ENCODE measurements at regions not wholly inside any gene's neighbourhood (a gene's known extent, or its start where the extent isn't known, plus 50 kb on each side); places are given as distances from the start of the nearest gene placed in this dataset.

GRCh38 chr3:69671082-69671952, 67.9 kb upstream of the MITF start:
- H3K4me3 ChIP-seq (ENCODE audit: low read length in 2 of 2) = no peak overlapping the region
- H3K14ac ChIP-seq (ENCODE audit: low read length) = no peak overlapping the region
- no peaks in the 10 kb centered on the region for H3K79me1 ChIP-seq (ENCODE audit: low read depth, low read length)
- H4K8ac ChIP-seq (ENCODE audit: low read depth, low read length) = no peak overlapping the region
- no peak overlapping the region for H3K27ac ChIP-seq (replicated peaks; ENCODE audit: low read length)
- WGBS, 2 donors (ENCODE audit: extremely low coverage in 2 of 2, insufficient read length in 2 of 2, insufficient replicate concordance in 1 of 2) = no CpG with 5 or more reads among the region's 6 CpGs
- no peaks in the 10 kb centered on the region for H3K9me3 ChIP-seq (replicated peaks in 1 of 2; ENCODE audit: control insufficient read depth in 2 of 2, insufficient read depth in 1 of 2, low read depth in 1 of 2, low read length in 2 of 2)
- H3K4me1 ChIP-seq (ENCODE audit: control insufficient read depth in 2 of 2, insufficient read depth in 1 of 2, low read depth in 1 of 2, low read length in 2 of 2) = peaks cover 0 to 2% of the 10 kb centered on the region in 2 donors
- H3K23ac ChIP-seq (ENCODE audit: low read depth, low read length, poor library complexity) = no peak overlapping the region
- no peaks in the 10 kb centered on the region for H3K36me3 ChIP-seq (replicated peaks in 1 of 2; ENCODE audit: control insufficient read depth in 2 of 2, insufficient read depth in 2 of 2, low read length in 2 of 2)
- H4K91ac ChIP-seq (ENCODE audit: low read depth, low read length, poor library complexity) = peak overlapping the region; percentile 7
- no peak overlapping the region for H2BK15ac ChIP-seq (ENCODE audit: low read length)
- no peak overlapping the region for H3K18ac ChIP-seq (ENCODE audit: low read length)
- no peak overlapping the region for H3K9ac ChIP-seq (ENCODE audit: low read depth, low read length, poor library complexity)
- H2AFZ ChIP-seq (ENCODE audit: low read length) = no peak overlapping the region
- no peak overlapping the region for H3K4ac ChIP-seq (ENCODE audit: low read length)
- peak; percentile 50 for DNase-seq (ENCODE audit: low spot score)
- H3K4me2 ChIP-seq (ENCODE audit: insufficient read depth, low read length, poor library complexity, severe bottlenecking) = no peak overlapping the region
- no peaks in the 10 kb centered on the region for H3K27me3 ChIP-seq (ENCODE audit: control insufficient read depth in 3 of 3, insufficient read depth in 3 of 3, low read depth in 1 of 3, low read length in 3 of 3)
- no peak overlapping the region for H2BK5ac ChIP-seq (ENCODE audit: low read length)
- no peak overlapping the region for H2BK120ac ChIP-seq (ENCODE audit: low read depth, low read length)
- no peak overlapping the region for H2BK12ac ChIP-seq (ENCODE audit: low read length)
- H2AK5ac ChIP-seq (ENCODE audit: low read depth, low read length) = no peak overlapping the region

GRCh38 chr3:69669070-69669469, 70.2 kb upstream of the MITF start:
- Histone ChIP-seq H3K9me3 (replicated peaks in 1 of 2; ENCODE audit: control insufficient read depth in 2 of 2, insufficient read depth in 1 of 2, low read depth in 1 of 2, low read length in 2 of 2) (no peaks in the 10 kb centered on the region), H2BK12ac (ENCODE audit: low read length) (no peak overlapping the region), H2AK5ac (ENCODE audit: low read depth, low read length) (no peak overlapping the region), H3K36me3 (replicated peaks in 1 of 2; ENCODE audit: control insufficient read depth in 2 of 2, insufficient read depth in 2 of 2, low read length in 2 of 2) (no peaks in the 10 kb centered on the region), H2AFZ (ENCODE audit: low read length) (no peak overlapping the region), H3K4ac (ENCODE audit: low read length) (no peak overlapping the region), H3K4me3 (ENCODE audit: low read length in 2 of 2) (no peak overlapping the region), H3K27me3 (ENCODE audit: control insufficient read depth in 3 of 3, insufficient read depth in 3 of 3, low read depth in 1 of 3, low read length in 3 of 3) (no peaks in the 10 kb centered on the region), H2BK5ac (ENCODE audit: low read length) (no peak overlapping the region), H3K79me1 (ENCODE audit: low read depth, low read length) (no peaks in the 10 kb centered on the region), H3K9ac (ENCODE audit: low read depth, low read length, poor library complexity) (no peak overlapping the region), H3K23ac (ENCODE audit: low read depth, low read length, poor library complexity) (no peak overlapping the region), H3K18ac (ENCODE audit: low read length) (no peak overlapping the region), H3K4me1 (ENCODE audit: control insufficient read depth in 2 of 2, insufficient read depth in 1 of 2, low read depth in 1 of 2, low read length in 2 of 2) (no peaks in the 10 kb centered on the region), H3K14ac (ENCODE audit: low read length) (no peak overlapping the region), H2BK15ac (ENCODE audit: low read length) (no peak overlapping the region), H3K27ac (replicated peaks; ENCODE audit: low read length) (no peak overlapping the region), H2BK120ac (ENCODE audit: low read depth, low read length) (no peak overlapping the region), H4K91ac (ENCODE audit: low read depth, low read length, poor library complexity) (no peak overlapping the region), H3K4me2 (ENCODE audit: insufficient read depth, low read length, poor library complexity, severe bottlenecking) (no peak overlapping the region), H4K8ac (ENCODE audit: low read depth, low read length) (no peak overlapping the region)
- no peak for DNase-seq (ENCODE audit: low spot score)
- no CpG with 5 or more reads among the region's 3 CpGs for WGBS, 2 donors (ENCODE audit: extremely low coverage in 2 of 2, insufficient read length in 2 of 2, insufficient replicate concordance in 1 of 2)

GRCh38 chr3:69665026-69665737, 74.1 kb upstream of the MITF start:
- no peaks in the 10 kb centered on the region for H3K4me1 ChIP-seq (ENCODE audit: control insufficient read depth in 2 of 2, insufficient read depth in 1 of 2, low read depth in 1 of 2, low read length in 2 of 2)
- no peak overlapping the region for H3K23ac ChIP-seq (ENCODE audit: low read depth, low read length, poor library complexity)
- no CpG with 5 or more reads among the region's 4 CpGs for WGBS, 2 donors (ENCODE audit: extremely low coverage in 2 of 2, insufficient read length in 2 of 2, insufficient replicate concordance in 1 of 2)
- no peak overlapping the region for H4K8ac ChIP-seq (ENCODE audit: low read depth, low read length)
- H2BK5ac ChIP-seq (ENCODE audit: low read length) = no peak overlapping the region
- H3K27me3 ChIP-seq (ENCODE audit: control insufficient read depth in 3 of 3, insufficient read depth in 3 of 3, low read depth in 1 of 3, low read length in 3 of 3) = no peaks in the 10 kb centered on the region
- H3K4me3 ChIP-seq (ENCODE audit: low read length in 2 of 2) = no peak overlapping the region
- H3K18ac ChIP-seq (ENCODE audit: low read length) = no peak overlapping the region
- no peak for DNase-seq (ENCODE audit: low spot score)
- no peak overlapping the region for H3K14ac ChIP-seq (ENCODE audit: low read length)
- H2AK5ac ChIP-seq (ENCODE audit: low read depth, low read length) = no peak overlapping the region
- H2BK15ac ChIP-seq (ENCODE audit: low read length) = no peak overlapping the region
- no peak overlapping the region for H3K4ac ChIP-seq (ENCODE audit: low read length)
- H3K9ac ChIP-seq (ENCODE audit: low read depth, low read length, poor library complexity) = no peak overlapping the region
- no peaks in the 10 kb centered on the region for H3K9me3 ChIP-seq (replicated peaks in 1 of 2; ENCODE audit: control insufficient read depth in 2 of 2, insufficient read depth in 1 of 2, low read depth in 1 of 2, low read length in 2 of 2)
- no peaks in the 10 kb centered on the region for H3K79me1 ChIP-seq (ENCODE audit: low read depth, low read length)
- no peak overlapping the region for H3K4me2 ChIP-seq (ENCODE audit: insufficient read depth, low read length, poor library complexity, severe bottlenecking)
- no peak overlapping the region for H2AFZ ChIP-seq (ENCODE audit: low read length)
- no peak overlapping the region for H2BK120ac ChIP-seq (ENCODE audit: low read depth, low read length)
- no peak overlapping the region for H4K91ac ChIP-seq (ENCODE audit: low read depth, low read length, poor library complexity)
- no peaks in the 10 kb centered on the region for H3K36me3 ChIP-seq (replicated peaks in 1 of 2; ENCODE audit: control insufficient read depth in 2 of 2, insufficient read depth in 2 of 2, low read length in 2 of 2)
- H2BK12ac ChIP-seq (ENCODE audit: low read length) = no peak overlapping the region
- H3K27ac ChIP-seq (replicated peaks; ENCODE audit: low read length) = no peak overlapping the region

- H3K23ac ChIP-seq (ENCODE audit: low read depth, low read length, poor library complexity) = peak overlapping the region; percentile 21
- no CpG with 5 or more reads among the region's 36 CpGs for WGBS, 2 donors (ENCODE audit: extremely low coverage in 2 of 2, insufficient read length in 2 of 2, insufficient replicate concordance in 1 of 2)
Observed at GRCh38 chr3:69660631-69661030, 78.6 kb upstream of the MITF start.

More at GRCh38 chr3:69660631-69661030, 78.6 kb upstream of the MITF start:
- Histone ChIP-seq H3K36me3 (replicated peaks in 1 of 2; ENCODE audit: control insufficient read depth in 2 of 2, insufficient read depth in 2 of 2, low read length in 2 of 2) (no peaks in the 10 kb centered on the region), H3K4ac (ENCODE audit: low read length) (no peak overlapping the region), H4K8ac (ENCODE audit: low read depth, low read length) (no peak overlapping the region), H2BK15ac (ENCODE audit: low read length) (no peak overlapping the region), H3K18ac (ENCODE audit: low read length) (no peak overlapping the region), H3K27me3 (ENCODE audit: control insufficient read depth in 3 of 3, insufficient read depth in 3 of 3, low read depth in 1 of 3, low read length in 3 of 3) (no peaks in the 10 kb centered on the region), H2BK12ac (ENCODE audit: low read length) (no peak overlapping the region), H2AFZ (ENCODE audit: low read length) (no peak overlapping the region), H3K9me3 (replicated peaks in 1 of 2; ENCODE audit: control insufficient read depth in 2 of 2, insufficient read depth in 1 of 2, low read depth in 1 of 2, low read length in 2 of 2) (no peaks in the 10 kb centered on the region), H2BK120ac (ENCODE audit: low read depth, low read length) (no peak overlapping the region), H3K4me1 (ENCODE audit: control insufficient read depth in 2 of 2, insufficient read depth in 1 of 2, low read depth in 1 of 2, low read length in 2 of 2) (no peaks in the 10 kb centered on the region), H3K9ac (ENCODE audit: low read depth, low read length, poor library complexity) (no peak overlapping the region), H4K91ac (ENCODE audit: low read depth, low read length, poor library complexity) (no peak overlapping the region), H3K14ac (ENCODE audit: low read length) (no peak overlapping the region), H2AK5ac (ENCODE audit: low read depth, low read length) (no peak overlapping the region), H3K4me3 (ENCODE audit: low read length in 2 of 2) (peak overlapping the region in 1 of 2 donors; percentile 17), H3K27ac (replicated peaks; ENCODE audit: low read length) (no peak overlapping the region), H3K79me1 (ENCODE audit: low read depth, low read length) (no peaks in the 10 kb centered on the region), H3K4me2 (ENCODE audit: insufficient read depth, low read length, poor library complexity, severe bottlenecking) (no peak overlapping the region), H2BK5ac (ENCODE audit: low read length) (no peak overlapping the region)
- no peak for DNase-seq (ENCODE audit: low spot score)
